ENCODE measurements at regions not wholly inside any gene's neighbourhood (a gene's known extent, or its start where the extent isn't known, plus 50 kb on each side); places are given as distances from the start of the nearest gene placed in this dataset.

DNA sequence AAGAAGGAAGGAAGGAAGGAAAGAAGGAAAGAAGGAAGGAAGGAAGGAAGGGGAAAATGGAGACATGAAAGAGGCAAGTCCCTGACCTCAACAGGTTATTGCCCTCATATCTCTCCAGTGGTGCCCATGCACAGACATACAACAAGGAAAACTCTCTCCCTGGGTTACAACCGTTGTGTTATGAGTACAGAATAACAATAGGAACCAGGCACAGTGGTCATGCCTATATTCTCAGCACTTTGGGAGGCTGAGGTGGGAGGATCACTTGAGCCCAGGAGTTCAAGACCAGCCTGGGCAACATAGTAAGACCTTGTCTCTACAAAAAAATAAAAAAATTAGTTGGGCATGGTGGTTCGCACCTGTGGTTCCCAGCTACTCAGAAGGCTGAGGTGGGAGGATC, 139.4 kb upstream of the HMGA2 start:
- no peaks in the 10 kb centered on the region for H3K9me1 ChIP-seq (replicated peaks; ENCODE audit: control insufficient read depth, extremely low read depth, insufficient read depth, low read length)
- no TSS peak for BruUV-seq (replicated peaks)
- CTCF ChIA-PET = interaction anchor here (1.1 to 1.6 kb wide), 5 partner anchors 11 to 128 kb away, joined by 3 to 8 read pairs (median 4); no protein-coding TSS in a partner anchor

More for the DNA sequence above, 139.4 kb upstream of the HMGA2 start:
- Histone ChIP-seq H3K4me2 (ENCODE audit: insufficient read depth, low read length) (no peak overlapping the region), H4K20me1 (replicated peaks; ENCODE audit: control insufficient read depth, extremely low read depth, insufficient read depth, low read length) (no peaks in the 10 kb centered on the region), H3K9ac (replicated peaks; ENCODE audit: extremely low read depth, insufficient read depth, low read length) (no peak overlapping the region), H3K27me3 (ENCODE audit: control insufficient read depth in 2 of 2, insufficient read depth in 2 of 2, low read length in 2 of 2) (no peaks in the 10 kb centered on the region), H3K4me3 (replicated peaks in 1 of 3; ENCODE audit: insufficient read depth in 1 of 3, low read depth in 1 of 3, low read length in 3 of 3) (no peak overlapping the region), H3K79me2 (ENCODE audit: control insufficient read depth, insufficient read depth, low read length) (no peaks in the 10 kb centered on the region), H3K4me1 (ENCODE audit: control insufficient read depth, extremely low read depth, insufficient read depth, low read length) (no peaks in the 10 kb centered on the region), H3K27ac (ENCODE audit: insufficient read depth, low read depth, low read length) (no peak overlapping the region), H2AFZ (ENCODE audit: low read depth, low read length) (no peak overlapping the region), H3K9me3 (replicated peaks; ENCODE audit: control insufficient read depth, insufficient read depth, low read length) (no peaks in the 10 kb centered on the region), H3K36me3 (ENCODE audit: control insufficient read depth in 2 of 2, extremely low read depth in 1 of 2, insufficient read depth in 2 of 2, low read length in 2 of 2) (no peaks in the 10 kb centered on the region)
- POLR2A ChIA-PET = no interaction called here
- DNase-seq (ENCODE audit: low read depth, low spot score) (no peak), FAIRE-seq (no peak)
- dilution Hi-C loops (cut with MboI; ENCODE audit: extremely low pct_ligation_motif_present, low sequenced_read_pairs) = no loop called here
- intact Hi-C loops (cut with micrococcal nuclease) = loop anchor here (1.0 kb wide), 4 partner anchors 73 to 372 kb away; no protein-coding TSS in a partner anchor
- TF ChIP-seq JUN (IDR thresholded peaks at IDR 0.05; ENCODE audit: borderline replicate concordance, insufficient read depth, insufficient read length, low read depth) (no peak), EZH2 (IDR thresholded peaks at IDR 0.05; ENCODE audit: borderline replicate concordance, low read depth, low read length, severe bottlenecking) (no peak), POLR2A (IDR thresholded peaks at IDR 0.05; ENCODE audit: low read depth, low read length) (no peak), MYC (IDR thresholded peaks at IDR 0.05; ENCODE audit: low read depth, low read length) (no peak), GATA2 (IDR thresholded peaks at IDR 0.05; ENCODE audit: insufficient read depth, insufficient read length, low read depth, low read length) (no peak), MAX (IDR thresholded peaks at IDR 0.05; ENCODE audit: insufficient read depth, insufficient read length) (no peak), FOS (IDR thresholded peaks at IDR 0.05; ENCODE audit: borderline replicate concordance, insufficient read depth, low read length) (no peak), POLR2AphosphoS5 (IDR thresholded peaks at IDR 0.05; ENCODE audit: insufficient read depth, low read depth, low read length) (no peak)
- TF ChIP-seq, protein P1, sequence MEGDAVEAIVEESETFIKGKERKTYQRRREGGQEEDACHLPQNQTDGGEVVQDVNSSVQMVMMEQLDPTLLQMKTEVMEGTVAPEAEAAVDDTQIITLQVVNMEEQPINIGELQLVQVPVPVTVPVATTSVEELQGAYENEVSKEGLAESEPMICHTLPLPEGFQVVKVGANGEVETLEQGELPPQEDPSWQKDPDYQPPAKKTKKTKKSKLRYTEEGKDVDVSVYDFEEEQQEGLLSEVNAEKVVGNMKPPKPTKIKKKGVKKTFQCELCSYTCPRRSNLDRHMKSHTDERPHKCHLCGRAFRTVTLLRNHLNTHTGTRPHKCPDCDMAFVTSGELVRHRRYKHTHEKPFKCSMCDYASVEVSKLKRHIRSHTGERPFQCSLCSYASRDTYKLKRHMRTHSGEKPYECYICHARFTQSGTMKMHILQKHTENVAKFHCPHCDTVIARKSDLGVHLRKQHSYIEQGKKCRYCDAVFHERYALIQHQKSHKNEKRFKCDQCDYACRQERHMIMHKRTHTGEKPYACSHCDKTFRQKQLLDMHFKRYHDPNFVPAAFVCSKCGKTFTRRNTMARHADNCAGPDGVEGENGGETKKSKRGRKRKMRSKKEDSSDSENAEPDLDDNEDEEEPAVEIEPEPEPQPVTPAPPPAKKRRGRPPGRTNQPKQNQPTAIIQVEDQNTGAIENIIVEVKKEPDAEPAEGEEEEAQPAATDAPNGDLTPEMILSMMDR (IDR thresholded peaks at IDR 0.05; ENCODE audit: extremely low read depth in 1 of 2, insufficient read depth in 1 of 2, low read depth in 1 of 2, low read length in 2 of 2) = no peak
